ENCODE measurements at regions not wholly inside any gene's neighbourhood (a gene's known extent, or its start where the extent isn't known, plus 50 kb on each side); places are given as distances from the start of the nearest gene placed in this dataset.
"Not testable (repeated sequence)": the region's sequence is repeated elsewhere in the genome, so short reads cannot be mapped to it uniquely, and the experiment has no call there.

GRCh38 chr5:101532430-101532829 lies 629.3 kb upstream of the ST8SIA4 start:
- H3K27ac ChIP-seq (ENCODE audit: low read depth, low read length) = no peak overlapping the region
- no peaks in the 10 kb centered on the region for H3F3A ChIP-seq (ENCODE audit: insufficient read depth)
- no peak for TF ChIP-seq EZH2phosphoT487 (conservative IDR thresholded peaks at IDR 0.05; ENCODE audit: low read length)
- TF ChIP-seq CTCF (IDR thresholded peaks at IDR 0.05; ENCODE audit: insufficient read depth, low read length, poor library complexity, severe bottlenecking) = no peak
- no peak overlapping the region for H3K9ac ChIP-seq (ENCODE audit: low read length)
- H3K27me3 ChIP-seq (ENCODE audit: low read length) = no peaks in the 10 kb centered on the region
- no peak overlapping the region for H3K4me3 ChIP-seq (ENCODE audit: insufficient read depth, low read length, poor library complexity, severe bottlenecking)
- no peaks in the 10 kb centered on the region for H3K79me2 ChIP-seq (ENCODE audit: insufficient read depth, low read length)
- H3K9me2 ChIP-seq (replicated peaks; ENCODE audit: insufficient read depth, low read length) = no peaks in the 10 kb centered on the region
- H4K20me1 ChIP-seq (ENCODE audit: low read depth, low read length) = no peaks in the 10 kb centered on the region
- no peak overlapping the region for H2AFZ ChIP-seq (ENCODE audit: low read depth, low read length, severe bottlenecking)
- H3K36me3 ChIP-seq (ENCODE audit: low read length) = no peaks in the 10 kb centered on the region
- H3K4me2 ChIP-seq (ENCODE audit: low read depth, low read length, poor library complexity, severe bottlenecking) = no peak overlapping the region
- H3K9me3 ChIP-seq (ENCODE audit: insufficient read depth, low read length) = no peaks in the 10 kb centered on the region

GRCh38 chr5:101531026-101531425 lies 627.9 kb upstream of the ST8SIA4 start:
- H3K79me2 ChIP-seq (ENCODE audit: insufficient read depth, low read length) = no peaks in the 10 kb centered on the region
- H3K4me3 ChIP-seq (ENCODE audit: insufficient read depth, low read length, poor library complexity, severe bottlenecking) = no peak overlapping the region
- no peaks in the 10 kb centered on the region for H4K20me1 ChIP-seq (ENCODE audit: low read depth, low read length)
- no peak overlapping the region for H2AFZ ChIP-seq (ENCODE audit: low read depth, low read length, severe bottlenecking)
- H3K4me2 ChIP-seq (ENCODE audit: low read depth, low read length, poor library complexity, severe bottlenecking) = no peak overlapping the region
- H3K27ac ChIP-seq (ENCODE audit: low read depth, low read length) = no peak overlapping the region
- no peaks in the 10 kb centered on the region for H3K9me2 ChIP-seq (replicated peaks; ENCODE audit: insufficient read depth, low read length)
- H3F3A ChIP-seq (ENCODE audit: insufficient read depth) = no peaks in the 10 kb centered on the region
- H3K27me3 ChIP-seq (ENCODE audit: low read length) = no peaks in the 10 kb centered on the region
- no peak for TF ChIP-seq CTCF (IDR thresholded peaks at IDR 0.05; ENCODE audit: insufficient read depth, low read length, poor library complexity, severe bottlenecking)
- TF ChIP-seq EZH2phosphoT487 (conservative IDR thresholded peaks at IDR 0.05; ENCODE audit: low read length) = no peak
- no peaks in the 10 kb centered on the region for H3K9me3 ChIP-seq (ENCODE audit: insufficient read depth, low read length)
- H3K36me3 ChIP-seq (ENCODE audit: low read length) = no peaks in the 10 kb centered on the region
- no peak overlapping the region for H3K9ac ChIP-seq (ENCODE audit: low read length)

- H3K9me2 ChIP-seq (replicated peaks; ENCODE audit: insufficient read depth, low read length); H3K4me3 ChIP-seq (ENCODE audit: insufficient read depth, low read length, poor library complexity, severe bottlenecking); H3K27ac ChIP-seq (ENCODE audit: low read depth, low read length): not testable (repeated sequence)
Observed at GRCh38 chr5:101529094-101529493, 626.0 kb upstream of the ST8SIA4 start.

GRCh38 chr5:101520417-101520816 lies 617.3 kb upstream of the ST8SIA4 start:
- no peaks in the 10 kb centered on the region for H3K9me2 ChIP-seq (replicated peaks; ENCODE audit: insufficient read depth, low read length)
- H3K4me3 ChIP-seq (ENCODE audit: insufficient read depth, low read length, poor library complexity, severe bottlenecking) = no peak overlapping the region
- no peaks in the 10 kb centered on the region for H3K9me3 ChIP-seq (ENCODE audit: insufficient read depth, low read length)
- TF ChIP-seq EZH2phosphoT487 (conservative IDR thresholded peaks at IDR 0.05; ENCODE audit: low read length) (no peak), CTCF (IDR thresholded peaks at IDR 0.05; ENCODE audit: insufficient read depth, low read length, poor library complexity, severe bottlenecking) (no peak)
- no peaks in the 10 kb centered on the region for H3F3A ChIP-seq (ENCODE audit: insufficient read depth)
- no peaks in the 10 kb centered on the region for H3K79me2 ChIP-seq (ENCODE audit: insufficient read depth, low read length)
- no peak overlapping the region for H2AFZ ChIP-seq (ENCODE audit: low read depth, low read length, severe bottlenecking)
- H3K9ac ChIP-seq (ENCODE audit: low read length) = no peak overlapping the region
- no peak overlapping the region for H3K4me2 ChIP-seq (ENCODE audit: low read depth, low read length, poor library complexity, severe bottlenecking)
- no peaks in the 10 kb centered on the region for H3K36me3 ChIP-seq (ENCODE audit: low read length)
- H3K27me3 ChIP-seq (ENCODE audit: low read length) = no peaks in the 10 kb centered on the region
- H4K20me1 ChIP-seq (ENCODE audit: low read depth, low read length) = no peaks in the 10 kb centered on the region
- H3K27ac ChIP-seq (ENCODE audit: low read depth, low read length) = no peak overlapping the region

More at GRCh38 chr5:101529094-101529493, 626.0 kb upstream of the ST8SIA4 start:
- H3F3A ChIP-seq (ENCODE audit: insufficient read depth); H4K20me1 ChIP-seq (ENCODE audit: low read depth, low read length); H3K36me3 ChIP-seq (ENCODE audit: low read length); H3K9ac ChIP-seq (ENCODE audit: low read length); H3K79me2 ChIP-seq (ENCODE audit: insufficient read depth, low read length); H3K4me2 ChIP-seq (ENCODE audit: low read depth, low read length, poor library complexity, severe bottlenecking); H3K9me3 ChIP-seq (ENCODE audit: insufficient read depth, low read length); H3K27me3 ChIP-seq (ENCODE audit: low read length); H2AFZ ChIP-seq (ENCODE audit: low read depth, low read length, severe bottlenecking): not testable (repeated sequence)

All from SU-DHL-6 (cell line).